ENCODE measurements at regions not wholly inside any gene's neighbourhood (a gene's known extent, or its start where the extent isn't known, plus 50 kb on each side); places are given as distances from the start of the nearest gene placed in this dataset.
"Not testable (repeated sequence)": the region's sequence is repeated elsewhere in the genome, so short reads cannot be mapped to it uniquely, and the experiment has no call there.

DNA sequence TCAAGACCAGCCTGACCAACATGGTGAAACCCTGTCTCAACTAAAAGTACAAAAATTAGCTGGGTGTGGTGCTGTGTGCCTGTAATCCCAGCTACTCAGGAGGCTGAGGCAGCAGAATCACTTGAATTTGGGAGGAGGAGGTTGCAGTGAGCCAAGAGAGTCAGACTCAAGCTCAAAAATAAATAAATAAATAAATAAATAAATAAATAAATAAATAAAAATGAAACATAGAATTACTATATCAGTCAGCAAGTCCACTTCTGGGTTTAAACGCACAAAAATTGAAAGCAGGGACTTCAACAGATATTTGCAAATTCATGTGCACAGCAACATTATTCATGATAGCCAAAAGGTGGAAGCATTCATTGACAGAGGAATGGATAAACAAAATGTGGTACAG, 875.2 kb upstream of the ALG10B start:
- TF ChIP-seq, protein P1, sequence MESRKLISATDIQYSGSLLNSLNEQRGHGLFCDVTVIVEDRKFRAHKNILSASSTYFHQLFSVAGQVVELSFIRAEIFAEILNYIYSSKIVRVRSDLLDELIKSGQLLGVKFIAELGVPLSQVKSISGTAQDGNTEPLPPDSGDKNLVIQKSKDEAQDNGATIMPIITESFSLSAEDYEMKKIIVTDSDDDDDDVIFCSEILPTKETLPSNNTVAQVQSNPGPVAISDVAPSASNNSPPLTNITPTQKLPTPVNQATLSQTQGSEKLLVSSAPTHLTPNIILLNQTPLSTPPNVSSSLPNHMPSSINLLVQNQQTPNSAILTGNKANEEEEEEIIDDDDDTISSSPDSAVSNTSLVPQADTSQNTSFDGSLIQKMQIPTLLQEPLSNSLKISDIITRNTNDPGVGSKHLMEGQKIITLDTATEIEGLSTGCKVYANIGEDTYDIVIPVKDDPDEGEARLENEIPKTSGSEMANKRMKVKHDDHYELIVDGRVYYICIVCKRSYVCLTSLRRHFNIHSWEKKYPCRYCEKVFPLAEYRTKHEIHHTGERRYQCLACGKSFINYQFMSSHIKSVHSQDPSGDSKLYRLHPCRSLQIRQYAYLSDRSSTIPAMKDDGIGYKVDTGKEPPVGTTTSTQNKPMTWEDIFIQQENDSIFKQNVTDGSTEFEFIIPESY (IDR thresholded peaks at IDR 0.05) = not testable (repeated sequence)
- TF ChIP-seq EZH2 (IDR thresholded peaks at IDR 0.05; ENCODE audit: borderline replicate concordance, control insufficient read depth, low read depth, low read length); TBL1XR1 (IDR thresholded peaks at IDR 0.05; ENCODE audit: low read depth, low read length); NFYA (IDR thresholded peaks at IDR 0.05; ENCODE audit: borderline replicate concordance, low read depth, low read length); CREB1 (IDR thresholded peaks at IDR 0.05; ENCODE audit: low read depth); NFXL1 (IDR thresholded peaks at IDR 0.05; ENCODE audit: borderline replicate concordance); IKZF1 (conservative IDR thresholded peaks at IDR 0.05); CBX5 (IDR thresholded peaks at IDR 0.05; ENCODE audit: low read depth); JUNB (IDR thresholded peaks at IDR 0.05); SP1 (IDR thresholded peaks at IDR 0.05; ENCODE audit: low read depth, low read length); NFYB (IDR thresholded peaks at IDR 0.05; ENCODE audit: insufficient read depth, low read depth, low read length); CREM (IDR thresholded peaks at IDR 0.05; ENCODE audit: low read depth): not testable (repeated sequence)
- TF ChIP-seq, protein P2, sequence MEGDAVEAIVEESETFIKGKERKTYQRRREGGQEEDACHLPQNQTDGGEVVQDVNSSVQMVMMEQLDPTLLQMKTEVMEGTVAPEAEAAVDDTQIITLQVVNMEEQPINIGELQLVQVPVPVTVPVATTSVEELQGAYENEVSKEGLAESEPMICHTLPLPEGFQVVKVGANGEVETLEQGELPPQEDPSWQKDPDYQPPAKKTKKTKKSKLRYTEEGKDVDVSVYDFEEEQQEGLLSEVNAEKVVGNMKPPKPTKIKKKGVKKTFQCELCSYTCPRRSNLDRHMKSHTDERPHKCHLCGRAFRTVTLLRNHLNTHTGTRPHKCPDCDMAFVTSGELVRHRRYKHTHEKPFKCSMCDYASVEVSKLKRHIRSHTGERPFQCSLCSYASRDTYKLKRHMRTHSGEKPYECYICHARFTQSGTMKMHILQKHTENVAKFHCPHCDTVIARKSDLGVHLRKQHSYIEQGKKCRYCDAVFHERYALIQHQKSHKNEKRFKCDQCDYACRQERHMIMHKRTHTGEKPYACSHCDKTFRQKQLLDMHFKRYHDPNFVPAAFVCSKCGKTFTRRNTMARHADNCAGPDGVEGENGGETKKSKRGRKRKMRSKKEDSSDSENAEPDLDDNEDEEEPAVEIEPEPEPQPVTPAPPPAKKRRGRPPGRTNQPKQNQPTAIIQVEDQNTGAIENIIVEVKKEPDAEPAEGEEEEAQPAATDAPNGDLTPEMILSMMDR (IDR thresholded peaks at IDR 0.05 in 2 of 3, conservative IDR thresholded peaks at IDR 0.05 in 1 of 3; ENCODE audit: control insufficient read depth in 2 of 3, extremely low read depth in 1 of 3, insufficient read depth in 1 of 3, low read depth in 3 of 3, low read length in 3 of 3) = not testable (repeated sequence)
- TF ChIP-seq, protein P3, sequence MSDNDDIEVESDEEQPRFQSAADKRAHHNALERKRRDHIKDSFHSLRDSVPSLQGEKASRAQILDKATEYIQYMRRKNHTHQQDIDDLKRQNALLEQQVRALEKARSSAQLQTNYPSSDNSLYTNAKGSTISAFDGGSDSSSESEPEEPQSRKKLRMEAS (IDR thresholded peaks at IDR 0.05; ENCODE audit: low read depth, low read length) = not testable (repeated sequence)

Data from GM12878 (cell line).